H9 (cell line): ENCODE measurements at regions not wholly inside any gene's neighbourhood (a gene's known extent, or its start where the extent isn't known, plus 50 kb on each side); places are given as distances from the start of the nearest gene placed in this dataset.
A peak's percentile ranks its signal among the peaks of the same experiment; 100 is the strongest.

Experiments used
- DNase-seq: peaks from one replicate; pipeline ENCODE4 v3.0.0-alpha.2; 2017
- H2AFZ ChIP-seq: one replicate; pipeline ENCODE4 v1.6.1; 2013; ENCODE audit warnings: mild to moderate bottlenecking, low read length, control low read depth, moderate library complexity
- H2AK5ac ChIP-seq: 2 replicates; pipeline ENCODE4 v1.6.1; 2013; ENCODE audit warnings: low read length, control low read depth, mixed read lengths; ENCODE audit not compliant: insufficient read length
- H2BK120ac ChIP-seq: one replicate; pipeline ENCODE4 v1.6.1; 2013; ENCODE audit warnings: low read depth, mild to moderate bottlenecking, low read length, control low read depth, inconsistent platforms; ENCODE audit not compliant: poor library complexity, severe bottlenecking
- H2BK12ac ChIP-seq: 2 replicates; pipeline ENCODE4 v1.6.1; 2013; ENCODE audit warnings: low read length, control low read depth, mixed read lengths, low read depth; ENCODE audit not compliant: insufficient read length
- H2BK15ac ChIP-seq: 2 replicates; pipeline ENCODE4 v1.6.1; 2013; ENCODE audit warnings: low read depth, low read length, control low read depth
- H2BK20ac ChIP-seq: one replicate; pipeline ENCODE4 v1.6.1; 2013; ENCODE audit warnings: low read depth, mild to moderate bottlenecking, low read length, control low read depth, inconsistent platforms; ENCODE audit not compliant: poor library complexity, severe bottlenecking
- H2BK5ac ChIP-seq: 2 replicates; pipeline ENCODE4 v1.6.1; 2013; ENCODE audit warnings: low read length, control low read depth, mixed read lengths; ENCODE audit not compliant: insufficient read length
- H3K14ac ChIP-seq: 2 replicates; pipeline ENCODE4 v1.6.1; 2013; ENCODE audit warnings: low read length, control low read depth; ENCODE audit not compliant: insufficient read depth
- H3K18ac ChIP-seq: 2 replicates; pipeline ENCODE4 v1.6.1; 2013; ENCODE audit warnings: low read depth, mild to moderate bottlenecking, mixed read lengths, low read length, control low read depth; ENCODE audit not compliant: insufficient read length
- H3K23ac ChIP-seq: 2 replicates; pipeline ENCODE4 v1.6.1; 2013; ENCODE audit warnings: low read length, control low read depth, mixed read lengths, low read depth; ENCODE audit not compliant: insufficient read length
- H3K23me2 ChIP-seq: 2 replicates; pipeline ENCODE4 v1.6.1; 2013; ENCODE audit warnings: low read depth, mild to moderate bottlenecking, mixed read lengths, low read length, control low read depth; ENCODE audit not compliant: insufficient read length, poor library complexity, severe bottlenecking
- H3K27ac ChIP-seq: 2 replicates; pipeline ENCODE4 v1.5.1; 2013; ENCODE audit warnings: low read length, control low read depth, mixed read lengths, low read depth; ENCODE audit not compliant: insufficient read length
- H3K27me3 ChIP-seq: 2 replicates; pipeline ENCODE4 v1.6.1; 2013; ENCODE audit warnings: low read length, control low read depth, inconsistent platforms; ENCODE audit not compliant: insufficient read depth
- H3K4ac ChIP-seq: 2 replicates; pipeline ENCODE4 v1.6.1; 2013; ENCODE audit warnings: low read depth, mild to moderate bottlenecking, control low read depth, inconsistent platforms, low read length, moderate library complexity
- H3K4me1 ChIP-seq: 2 replicates; pipeline ENCODE4 v1.6.1; 2013; ENCODE audit warnings: low read length, control low read depth, inconsistent platforms; ENCODE audit not compliant: insufficient read depth
- H3K4me2 ChIP-seq: 2 replicates; pipeline ENCODE4 v1.6.1; 2013; ENCODE audit warnings: low read length, control low read depth, mixed read lengths; ENCODE audit not compliant: insufficient read length, insufficient read depth
- H3K56ac ChIP-seq: 2 replicates; pipeline ENCODE4 v1.6.1; 2013; ENCODE audit warnings: low read depth, mild to moderate bottlenecking, mixed read lengths, low read length, control low read depth; ENCODE audit not compliant: insufficient read length
- H3K79me1 ChIP-seq: 2 replicates; pipeline ENCODE4 v1.6.1; 2013; ENCODE audit warnings: low read depth, mild to moderate bottlenecking, moderate library complexity, low read length, control low read depth, inconsistent platforms; ENCODE audit not compliant: insufficient read depth, poor library complexity, severe bottlenecking
- H3K79me2 ChIP-seq: 2 replicates; pipeline ENCODE4 v1.6.1; 2013; ENCODE audit warnings: low read length, control low read depth, inconsistent platforms; ENCODE audit not compliant: insufficient read depth
- H3K9ac ChIP-seq: 2 replicates; pipeline ENCODE4 v1.6.1; 2013; ENCODE audit warnings: low read length, control low read depth, mixed read lengths; ENCODE audit not compliant: insufficient read length; ENCODE audit errors: extremely low read depth
- H3K9me3 ChIP-seq: one replicate; pipeline ENCODE4 v1.6.1; 2013; ENCODE audit warnings: low read depth, low read length, inconsistent platforms; ENCODE audit not compliant: control insufficient read depth
- H3T11ph ChIP-seq: one replicate; pipeline ENCODE4 v1.6.1; 2013; ENCODE audit warnings: mild to moderate bottlenecking, low read length, control low read depth, inconsistent platforms
- H4K20me1 ChIP-seq: one replicate; pipeline ENCODE4 v1.6.1; 2013; ENCODE audit not compliant: control insufficient read depth, insufficient read length, insufficient read depth
- H4K5ac ChIP-seq: 2 replicates; pipeline ENCODE4 v1.6.1; 2013; ENCODE audit warnings: low read depth, mild to moderate bottlenecking, mixed read lengths, low read length, control low read depth; ENCODE audit not compliant: insufficient read length
- H4K8ac ChIP-seq: replicated peaks from 2 replicates; pipeline ENCODE4 v1.6.1; 2013; ENCODE audit warnings: low read length, control low read depth, mixed read lengths, low read depth; ENCODE audit not compliant: insufficient read length
- H4K91ac ChIP-seq: 2 replicates; pipeline ENCODE4 v1.6.1; 2013; ENCODE audit warnings: low read depth, mild to moderate bottlenecking, moderate library complexity, mixed read lengths, low read length, control low read depth; ENCODE audit not compliant: insufficient read length
- H3K27ac Mint-ChIP-seq, 3 experiments: 2 replicates in 2 of 3; 3 replicates in 1 of 3; pipeline ENCODE4 v1.8.0; 2020 to 2021; ENCODE audit warnings: mixed read lengths in 3 of 3, mild to moderate bottlenecking in 1 of 3, moderate library complexity in 1 of 3
- H3K27me3 Mint-ChIP-seq: 2 replicates; pipeline ENCODE4 v1.8.0; 2021; ENCODE audit warnings: low read depth, mild to moderate bottlenecking, moderate library complexity, mixed read lengths
- H3K36me3 Mint-ChIP-seq, 3 experiments: 2 replicates in 2 of 3; 3 replicates in 1 of 3; pipeline ENCODE4 v1.8.0; 2020 to 2021; ENCODE audit warnings: low read depth in 3 of 3, mixed read lengths in 3 of 3; ENCODE audit not compliant: insufficient read depth in 1 of 3
- H3K4me1 Mint-ChIP-seq, 2 experiments: 2 replicates each; pipeline ENCODE4 v1.8.0; 2020; ENCODE audit warnings: mixed read lengths in 2 of 2
- H3K4me3 Mint-ChIP-seq, 2 experiments: 2 replicates in 1 of 2; 3 replicates in 1 of 2; pipeline ENCODE4 v1.8.0; 2020 to 2021; ENCODE audit warnings: mild to moderate bottlenecking in 2 of 2, mixed read lengths in 2 of 2, moderate library complexity in 1 of 2
- H3K9me3 Mint-ChIP-seq, 2 experiments: 2 replicates in 1 of 2; 3 replicates in 1 of 2; pipeline ENCODE4 v1.8.0; 2020; ENCODE audit warnings: mild to moderate bottlenecking in 2 of 2, mixed read lengths in 2 of 2, moderate library complexity in 1 of 2
- WGBS: extraction: QIAGEN DNeasy Blood & Tissue Kit; methylation state at CpG from one replicate; pipeline ENCODE4 v1.1.7; 2013; ENCODE audit warnings: missing lambda C conversion rate, low lambda C conversion rate, mixed read lengths; ENCODE audit not compliant: insufficient read length; ENCODE audit errors: extremely low coverage; 5-methylcytosine and 5-hydroxymethylcytosine counted together
- TF ChIP-seq, protein P1 (sequence below): fragments of 200-600 bp; sonication (generic); conservative IDR thresholded peaks from 3 replicates; pipeline ENCODE4 v1.8.0; 2021; ENCODE audit warnings: antibody characterized with exemption, mild to moderate bottlenecking

DNA sequence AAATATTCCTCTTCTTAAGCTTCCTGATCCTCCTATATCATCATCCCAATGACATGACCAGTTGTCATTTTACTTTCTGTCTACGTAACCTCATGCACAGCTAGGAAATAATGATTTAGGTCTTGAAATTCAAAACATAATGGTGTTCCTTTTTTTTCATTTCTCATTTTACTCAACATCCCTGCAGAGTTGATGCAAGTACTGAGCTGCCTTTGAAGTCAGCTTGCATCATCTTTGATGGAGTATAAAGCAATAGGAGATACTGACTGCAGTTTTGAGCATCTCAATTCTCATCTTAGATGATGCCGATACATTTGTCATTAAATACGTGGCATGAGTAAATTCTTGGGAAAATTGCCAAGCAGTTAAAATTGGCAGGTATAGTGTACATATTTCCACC is 346.1 kb downstream of the ZIC1 start:
- no peak overlapping the region for H2AFZ ChIP-seq
- H2BK120ac ChIP-seq: no peak overlapping the region
- TF ChIP-seq, protein P1, sequence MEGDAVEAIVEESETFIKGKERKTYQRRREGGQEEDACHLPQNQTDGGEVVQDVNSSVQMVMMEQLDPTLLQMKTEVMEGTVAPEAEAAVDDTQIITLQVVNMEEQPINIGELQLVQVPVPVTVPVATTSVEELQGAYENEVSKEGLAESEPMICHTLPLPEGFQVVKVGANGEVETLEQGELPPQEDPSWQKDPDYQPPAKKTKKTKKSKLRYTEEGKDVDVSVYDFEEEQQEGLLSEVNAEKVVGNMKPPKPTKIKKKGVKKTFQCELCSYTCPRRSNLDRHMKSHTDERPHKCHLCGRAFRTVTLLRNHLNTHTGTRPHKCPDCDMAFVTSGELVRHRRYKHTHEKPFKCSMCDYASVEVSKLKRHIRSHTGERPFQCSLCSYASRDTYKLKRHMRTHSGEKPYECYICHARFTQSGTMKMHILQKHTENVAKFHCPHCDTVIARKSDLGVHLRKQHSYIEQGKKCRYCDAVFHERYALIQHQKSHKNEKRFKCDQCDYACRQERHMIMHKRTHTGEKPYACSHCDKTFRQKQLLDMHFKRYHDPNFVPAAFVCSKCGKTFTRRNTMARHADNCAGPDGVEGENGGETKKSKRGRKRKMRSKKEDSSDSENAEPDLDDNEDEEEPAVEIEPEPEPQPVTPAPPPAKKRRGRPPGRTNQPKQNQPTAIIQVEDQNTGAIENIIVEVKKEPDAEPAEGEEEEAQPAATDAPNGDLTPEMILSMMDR: no peak
- no peaks in the 10 kb centered on the region for H3K27me3 ChIP-seq
- H3K56ac ChIP-seq: no peak overlapping the region
- DNase-seq: no peak
- no peak overlapping the region for H4K8ac ChIP-seq
- peak overlapping the region; percentile 26 for H2BK20ac ChIP-seq
- no peak overlapping the region for H3K23ac ChIP-seq
- H3K9ac ChIP-seq: no peak overlapping the region
- H3K27me3 Mint-ChIP-seq: no peaks in the 10 kb centered on the region
- H3K79me1 ChIP-seq: no peaks in the 10 kb centered on the region
- no peak overlapping the region for H2BK12ac ChIP-seq
- no peak overlapping the region for H2BK15ac ChIP-seq
- H3K4ac ChIP-seq: no peak overlapping the region
- no peak overlapping the region for H3K18ac ChIP-seq
- 0 out of 4 replicates have a peak, but pooled peaks cover 0 to 2% of the 10 kb centered on the region in 2 experiments for H3K4me1 Mint-ChIP-seq
- H4K91ac ChIP-seq: no peak overlapping the region
- no peak overlapping the region for H4K5ac ChIP-seq
- no peaks in the 10 kb centered on the region; the same call in 1 of the 2 replicates for H3K79me2 ChIP-seq
- H2BK5ac ChIP-seq: no peak overlapping the region
- no peaks in the 10 kb centered on the region for H3K23me2 ChIP-seq
- no peak overlapping the region for H3K27ac ChIP-seq
- no CpG with 5 or more reads among the region's 3 CpGs for WGBS
- no peak overlapping the region for H3T11ph ChIP-seq
- H3K4me3 Mint-ChIP-seq: no peak overlapping the region
- no peak overlapping the region for H2AK5ac ChIP-seq
- H3K4me2 ChIP-seq: no peak overlapping the region
- no peaks in the 10 kb centered on the region for H3K9me3 ChIP-seq
- H4K20me1 ChIP-seq: no peaks in the 10 kb centered on the region
- H3K9me3 Mint-ChIP-seq: no peaks in the 10 kb centered on the region
- no peaks in the 10 kb centered on the region for H3K4me1 ChIP-seq
- no peak overlapping the region for H3K14ac ChIP-seq
- H3K27ac Mint-ChIP-seq: no peak overlapping the region
- no peaks in the 10 kb centered on the region for H3K36me3 Mint-ChIP-seq
